ENCODE measurements at regions not wholly inside any gene's neighbourhood (a gene's known extent, or its start where the extent isn't known, plus 50 kb on each side); places are given as distances from the start of the nearest gene placed in this dataset.

- H3F3A ChIP-seq (ENCODE audit: insufficient read depth, low read length): no peaks in the 10 kb centered on the region
- no peaks in the 10 kb centered on the region for H4K20me1 ChIP-seq (ENCODE audit: insufficient read depth, low read length)
- DNase-seq: no peak
Measured at GRCh38 chr4:109355835-109356234, 53.4 kb upstream of the COL25A1 start.

DNA sequence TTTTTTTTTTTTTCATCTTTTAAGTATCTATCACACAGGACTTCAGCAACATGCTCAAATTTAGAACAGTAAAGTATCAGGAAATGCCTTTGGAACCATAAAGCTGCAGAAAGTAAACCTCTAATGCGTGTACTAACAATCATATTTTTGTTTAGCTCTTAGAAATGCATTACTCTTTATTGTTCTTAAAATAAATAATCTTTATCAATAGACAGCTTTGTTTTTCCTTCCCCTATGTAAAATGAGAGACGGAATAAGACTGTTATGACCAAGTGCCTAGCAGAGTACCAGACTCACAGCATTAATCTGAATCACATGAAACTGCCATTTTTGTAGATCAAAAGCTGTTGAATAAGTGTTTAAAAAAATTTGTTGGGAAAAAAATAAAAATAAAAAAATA, 50.5 kb upstream of the COL25A1 start:
- DNase-seq: no peak
- H3K9me3 ChIP-seq (replicated peaks; ENCODE audit: insufficient read depth, low read length): no peaks in the 10 kb centered on the region
- no peak overlapping the region for H3K4me3 ChIP-seq (ENCODE audit: low read length)
- H3K36me3 ChIP-seq (replicated peaks; ENCODE audit: insufficient read depth, low read length): no peaks in the 10 kb centered on the region
- H3K4me1 ChIP-seq (ENCODE audit: low read length): peaks cover under 1% of the 10 kb centered on the region; the same call in 1 of the 2 replicates
- H3K4me2 ChIP-seq (ENCODE audit: low read depth, low read length): no peak overlapping the region
- H2AFZ ChIP-seq (ENCODE audit: low read length): no peak overlapping the region
- no peaks in the 10 kb centered on the region for H3F3A ChIP-seq (ENCODE audit: insufficient read depth, low read length)
- TF ChIP-seq CTCF (IDR thresholded peaks at IDR 0.05; ENCODE audit: low read length) (no peak), EZH2phosphoT487 (IDR thresholded peaks at IDR 0.05; ENCODE audit: low read length) (no peak), EZH2 (optimal IDR thresholded peaks at IDR 0.05; ENCODE audit: low read depth, low read length) (no peak)
- no peaks in the 10 kb centered on the region for H3K9me2 ChIP-seq (replicated peaks; ENCODE audit: insufficient read depth, low read length)
- no peak overlapping the region for H3K9ac ChIP-seq (ENCODE audit: low read length)
- H3K79me2 ChIP-seq (ENCODE audit: low read length): no peaks in the 10 kb centered on the region
- no peak overlapping the region for H3K27ac ChIP-seq (ENCODE audit: low read length)
- H3K27me3 ChIP-seq (replicated peaks; ENCODE audit: insufficient read depth, low read length): no peaks in the 10 kb centered on the region
- no peaks in the 10 kb centered on the region for H4K20me1 ChIP-seq (ENCODE audit: insufficient read depth, low read length)

More at GRCh38 chr4:109355835-109356234, 53.4 kb upstream of the COL25A1 start:
- H3K36me3 ChIP-seq (replicated peaks; ENCODE audit: insufficient read depth, low read length): no peaks in the 10 kb centered on the region
- H3K9me2 ChIP-seq (replicated peaks; ENCODE audit: insufficient read depth, low read length): no peaks in the 10 kb centered on the region
- no peak for TF ChIP-seq EZH2phosphoT487 (IDR thresholded peaks at IDR 0.05; ENCODE audit: low read length)
- no peak for TF ChIP-seq CTCF (IDR thresholded peaks at IDR 0.05; ENCODE audit: low read length)
- no peak for TF ChIP-seq EZH2 (optimal IDR thresholded peaks at IDR 0.05; ENCODE audit: low read depth, low read length)
- H3K27me3 ChIP-seq (replicated peaks; ENCODE audit: insufficient read depth, low read length): no peaks in the 10 kb centered on the region
- H3K4me3 ChIP-seq (ENCODE audit: low read length): no peak overlapping the region
- no peak overlapping the region for H2AFZ ChIP-seq (ENCODE audit: low read length)
- H3K9me3 ChIP-seq (replicated peaks; ENCODE audit: insufficient read depth, low read length): no peaks in the 10 kb centered on the region
- no peak overlapping the region for H3K9ac ChIP-seq (ENCODE audit: low read length)
- peaks cover 18% of the 10 kb centered on the region for H3K4me1 ChIP-seq (ENCODE audit: low read length)
- no peaks in the 10 kb centered on the region for H3K79me2 ChIP-seq (ENCODE audit: low read length)
- no peak overlapping the region for H3K27ac ChIP-seq (ENCODE audit: low read length)
- no peak overlapping the region for H3K4me2 ChIP-seq (ENCODE audit: low read depth, low read length)

Measured in MM.1S (cell line).